Stomach smooth muscle (tissue), 2 donors: ENCODE measurements at regions not wholly inside any gene's neighbourhood (a gene's known extent, or its start where the extent isn't known, plus 50 kb on each side); places are given as distances from the start of the nearest gene placed in this dataset.
"Not testable (repeated sequence)": the region's sequence is repeated elsewhere in the genome, so short reads cannot be mapped to it uniquely, and the experiment has no call there.

Experiments
- H3K27ac ChIP-seq: one replicate; pipeline ENCODE4 v1.7.0; 2013; ENCODE audit warnings: mild to moderate bottlenecking, low read length, inconsistent platforms
- H3K27me3 ChIP-seq, 2 donors: one replicate each; pipeline ENCODE4 v1.7.0; 2013; ENCODE audit warnings: low read length in 2 of 2; ENCODE audit not compliant: insufficient read depth in 2 of 2, control insufficient read depth in 1 of 2
- H3K36me3 ChIP-seq, 2 donors: one replicate each; pipeline ENCODE4 v1.7.0; 2013; ENCODE audit warnings: low read length in 2 of 2; ENCODE audit not compliant: control insufficient read depth in 2 of 2, insufficient read depth in 2 of 2
- H3K4me1 ChIP-seq: one replicate; pipeline ENCODE4 v1.7.0; 2013; ENCODE audit warnings: low read length; ENCODE audit not compliant: control insufficient read depth, insufficient read depth
- H3K4me3 ChIP-seq, 2 donors: one replicate each; pipeline ENCODE4 v1.7.0; 2013; ENCODE audit warnings: low read length in 2 of 2
- H3K9ac ChIP-seq, 2 donors: one replicate each; pipeline ENCODE4 v1.7.0; 2013; ENCODE audit warnings: low read length in 2 of 2, mild to moderate bottlenecking in 1 of 2
- H3K9me3 ChIP-seq, 2 donors: one replicate each; pipeline ENCODE4 v1.7.0; 2013; ENCODE audit warnings: low read length in 2 of 2; ENCODE audit not compliant: control insufficient read depth in 2 of 2
- donor health status: healthy.
- donor health status: Pancreatic carcinoma.

DNA sequence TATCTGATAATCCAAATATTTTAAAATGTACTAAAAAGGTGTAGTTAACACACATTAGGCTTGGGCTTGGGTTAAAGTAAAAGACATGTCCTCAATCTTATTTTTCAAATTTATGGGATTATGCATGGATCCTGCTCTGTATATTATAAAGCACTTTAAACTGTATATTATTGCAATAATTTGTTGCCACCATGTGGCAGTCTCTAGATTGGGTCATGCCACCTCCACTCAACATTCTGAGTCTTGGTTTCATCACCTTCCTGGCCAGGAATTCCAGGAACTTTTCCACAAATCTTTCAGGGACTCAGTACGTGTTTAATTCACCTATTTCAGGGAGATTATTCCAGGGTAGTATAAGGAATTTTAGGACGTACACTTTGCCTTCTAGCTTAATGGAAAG is 695.5 kb downstream of the FAM181B start:
- H3K9me3 ChIP-seq, result no peaks in the 10 kb centered on the region
- H3K9ac ChIP-seq, result no peak overlapping the region
- no peak overlapping the region for H3K27ac ChIP-seq
- H3K36me3 ChIP-seq, result no peaks in the 10 kb centered on the region
- no peak overlapping the region for H3K4me3 ChIP-seq
- no peaks in the 10 kb centered on the region for H3K27me3 ChIP-seq
- no peaks in the 10 kb centered on the region for H3K4me1 ChIP-seq

DNA sequence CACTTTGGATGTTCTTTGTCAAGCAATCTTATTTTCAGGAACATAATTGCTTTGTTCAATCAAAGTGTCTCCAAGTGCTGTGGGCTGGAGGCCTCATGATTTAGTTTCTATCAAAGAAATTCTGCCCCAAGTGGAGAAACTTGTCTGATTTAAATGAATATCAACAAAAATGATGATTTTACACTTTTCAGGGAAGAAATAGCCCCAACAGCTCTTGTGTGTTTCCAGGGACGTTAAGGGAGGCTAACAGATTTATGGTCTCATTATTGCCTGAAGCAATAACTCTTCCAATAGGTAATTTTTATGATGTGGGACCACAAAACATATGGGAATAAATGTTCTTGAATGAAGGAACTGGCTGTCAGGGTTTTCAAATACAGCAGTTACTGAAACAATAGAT is 699.1 kb downstream of the FAM181B start:
- H3K27me3 ChIP-seq, result no peaks in the 10 kb centered on the region
- H3K27ac ChIP-seq, result no peak overlapping the region
- no peak overlapping the region for H3K4me3 ChIP-seq
- H3K36me3 ChIP-seq, result no peaks in the 10 kb centered on the region
- no peaks in the 10 kb centered on the region for H3K9me3 ChIP-seq
- no peaks in the 10 kb centered on the region for H3K4me1 ChIP-seq
- no peak overlapping the region for H3K9ac ChIP-seq

DNA sequence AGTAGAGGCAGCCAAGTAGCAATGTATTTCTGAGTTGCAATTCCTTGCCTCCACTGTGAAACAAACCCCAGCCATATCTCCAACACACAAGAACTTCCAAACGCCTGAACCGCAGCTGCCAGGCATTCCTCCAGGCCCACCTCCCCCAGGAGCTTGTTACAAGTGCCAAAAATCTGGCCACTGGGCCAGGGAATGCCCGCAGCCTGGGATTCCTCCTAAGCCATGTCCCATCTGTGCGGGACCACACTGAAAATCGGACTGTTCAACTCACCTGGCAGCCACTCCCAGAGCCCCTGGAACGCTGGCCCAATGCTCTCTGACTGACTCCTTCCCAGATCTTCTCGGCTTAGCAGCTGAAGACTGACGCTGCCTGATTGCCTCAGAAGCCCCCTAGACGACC is 706.3 kb downstream of the FAM181B start:
- not testable (repeated sequence) for H3K27me3 ChIP-seq, H3K4me1 ChIP-seq, H3K27ac ChIP-seq, H3K9ac ChIP-seq, H3K4me3 ChIP-seq, H3K9me3 ChIP-seq, H3K36me3 ChIP-seq

- Histone ChIP-seq H3K27ac (no peak overlapping the region), H3K9me3 (no peaks in the 10 kb centered on the region), H3K36me3 (no peaks in the 10 kb centered on the region), H3K4me3 (no peak overlapping the region), H3K4me1 (no peaks in the 10 kb centered on the region), H3K27me3 (no peaks in the 10 kb centered on the region), H3K9ac (no peak overlapping the region)
Observed at GRCh38 chr11:82024760-82025159, 708.9 kb downstream of the FAM181B start.

GRCh38 chr11:82012276-82012675 is 721.4 kb downstream of the FAM181B start:
- H3K27me3 ChIP-seq, result no peaks in the 10 kb centered on the region
- no peak overlapping the region for H3K4me3 ChIP-seq
- H3K9ac ChIP-seq, result no peak overlapping the region
- no peaks in the 10 kb centered on the region for H3K36me3 ChIP-seq
- no peaks in the 10 kb centered on the region for H3K4me1 ChIP-seq
- no peak overlapping the region for H3K27ac ChIP-seq
- H3K9me3 ChIP-seq, result no peaks in the 10 kb centered on the region

- no peaks in the 10 kb centered on the region for H3K36me3 ChIP-seq
- H3K9me3 ChIP-seq, result no peaks in the 10 kb centered on the region
- H3K9ac ChIP-seq, result no peak overlapping the region
- H3K27ac ChIP-seq, result no peak overlapping the region
- H3K4me3 ChIP-seq, result no peak overlapping the region
- no peaks in the 10 kb centered on the region for H3K4me1 ChIP-seq
- no peaks in the 10 kb centered on the region for H3K27me3 ChIP-seq
Observed at GRCh38 chr11:82009133-82009532, 724.5 kb downstream of the FAM181B start.

- Histone ChIP-seq H3K4me3 (no peak overlapping the region), H3K36me3 (no peaks in the 10 kb centered on the region), H3K9ac (no peak overlapping the region), H3K27ac (no peak overlapping the region), H3K27me3 (no peaks in the 10 kb centered on the region), H3K9me3 (no peaks in the 10 kb centered on the region), H3K4me1 (no peaks in the 10 kb centered on the region)
Observed at GRCh38 chr11:82007521-82007920, 726.1 kb downstream of the FAM181B start.

DNA sequence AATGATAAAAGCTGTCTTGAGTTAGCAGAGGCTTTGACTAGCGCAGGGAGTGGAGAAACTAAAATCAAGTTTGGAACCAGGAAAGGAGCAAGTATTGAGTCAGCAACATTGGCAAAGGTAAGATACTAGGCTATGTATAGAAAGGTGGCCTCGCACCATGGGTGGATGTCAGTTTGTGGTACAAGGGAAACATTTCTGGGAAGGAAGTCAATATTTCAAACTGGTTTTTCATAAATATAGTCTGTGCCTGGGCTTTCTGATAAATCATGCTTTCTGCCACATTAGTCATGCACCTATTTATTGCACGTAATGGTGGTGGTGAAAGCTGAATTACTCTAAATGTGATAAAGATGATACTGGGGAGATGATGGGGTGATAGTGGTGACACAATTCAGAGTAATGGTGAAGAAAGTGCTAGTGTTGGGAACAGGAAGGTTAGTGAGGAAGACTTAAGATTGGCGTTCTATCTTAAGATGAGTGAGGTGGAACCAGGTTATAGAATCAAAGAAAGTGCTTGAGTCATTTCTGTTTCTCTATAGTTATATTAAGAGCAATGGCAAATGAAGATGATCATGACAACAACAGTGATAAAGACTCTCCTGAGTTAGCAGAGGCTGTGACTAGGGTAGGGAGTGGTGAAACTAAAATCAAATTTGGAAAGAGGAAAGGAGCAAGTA is 729.0 kb downstream of the FAM181B start:
- H3K27me3 ChIP-seq, result no peaks in the 10 kb centered on the region
- H3K27ac ChIP-seq, result no peak overlapping the region

GRCh38 chr11:82003671-82004515 is 729.8 kb downstream of the FAM181B start:
- H3K27ac ChIP-seq, result no peak overlapping the region
- no peak overlapping the region for H3K9ac ChIP-seq
- H3K36me3 ChIP-seq, result no peaks in the 10 kb centered on the region
- no peaks in the 10 kb centered on the region for H3K4me1 ChIP-seq
- no peak overlapping the region for H3K4me3 ChIP-seq
- no peaks in the 10 kb centered on the region for H3K27me3 ChIP-seq
- H3K9me3 ChIP-seq, result no peaks in the 10 kb centered on the region

More for the DNA sequence above, 729.0 kb downstream of the FAM181B start:
- H3K9ac ChIP-seq, result no peak overlapping the region
- no peaks in the 10 kb centered on the region for H3K4me1 ChIP-seq
- H3K4me3 ChIP-seq, result no peak overlapping the region
- no peaks in the 10 kb centered on the region for H3K9me3 ChIP-seq
- no peaks in the 10 kb centered on the region for H3K36me3 ChIP-seq

DNA sequence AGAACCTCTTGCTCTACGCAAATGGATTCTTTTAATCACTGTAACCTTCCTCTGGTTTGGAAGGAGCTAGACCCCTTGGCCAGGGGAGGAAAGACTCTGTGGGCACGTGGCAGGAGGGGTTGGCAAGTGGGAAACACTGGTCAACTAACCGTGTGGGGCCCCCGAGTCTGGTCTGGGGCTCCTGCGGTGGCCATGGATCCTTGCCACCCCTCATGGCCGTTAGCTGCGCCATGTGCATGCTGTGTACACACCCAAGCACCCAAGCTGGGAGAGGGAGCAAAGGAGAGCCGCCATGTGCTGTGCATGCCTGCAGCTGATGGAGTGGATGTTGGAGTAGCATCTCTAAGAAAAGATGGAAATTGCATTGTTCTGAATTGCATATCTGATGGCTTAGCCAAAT is 730.6 kb downstream of the FAM181B start:
- H3K4me1 ChIP-seq, result no peaks in the 10 kb centered on the region
- H3K36me3 ChIP-seq, result no peaks in the 10 kb centered on the region
- H3K9ac ChIP-seq, result no peak overlapping the region
- H3K27ac ChIP-seq, result no peak overlapping the region
- H3K4me3 ChIP-seq, result no peak overlapping the region
- no peaks in the 10 kb centered on the region for H3K9me3 ChIP-seq
- no peaks in the 10 kb centered on the region for H3K27me3 ChIP-seq

- Histone ChIP-seq H3K27ac (no peak overlapping the region), H3K36me3 (no peaks in the 10 kb centered on the region), H3K4me1 (no peaks in the 10 kb centered on the region), H3K9me3 (no peaks in the 10 kb centered on the region), H3K27me3 (no peaks in the 10 kb centered on the region), H3K9ac (no peak overlapping the region), H3K4me3 (no peak overlapping the region)
Observed at GRCh38 chr11:81995889-81996288, 737.8 kb downstream of the FAM181B start.
